ENCODE measurements at regions not wholly inside any gene's neighbourhood (a gene's known extent, or its start where the extent isn't known, plus 50 kb on each side); places are given as distances from the start of the nearest gene placed in this dataset.

- DNase-seq = no peak
Observed at GRCh38 chr3:117746066-117746465, 1036.5 kb downstream of the TUSC7 start.

DNA sequence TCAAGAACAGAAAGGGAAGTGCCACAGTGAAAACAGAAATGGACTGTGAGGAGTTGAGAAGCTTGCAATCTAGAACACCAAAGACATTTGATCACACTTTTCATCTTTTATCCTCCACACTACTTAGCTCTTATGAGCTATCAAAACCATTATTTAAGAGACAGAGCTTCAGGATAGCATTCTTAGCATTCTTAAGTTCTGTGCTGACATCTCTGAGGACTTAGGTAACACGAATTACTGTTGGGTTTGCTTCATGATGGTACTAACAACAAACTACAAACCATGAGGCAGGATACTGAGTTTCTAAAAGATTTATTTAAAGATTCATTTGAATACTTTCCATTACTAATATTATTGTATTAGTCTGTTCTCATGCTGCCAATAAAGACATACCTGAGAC lies 1038.6 kb downstream of the TUSC7 start:
- no peak for DNase-seq

DNA sequence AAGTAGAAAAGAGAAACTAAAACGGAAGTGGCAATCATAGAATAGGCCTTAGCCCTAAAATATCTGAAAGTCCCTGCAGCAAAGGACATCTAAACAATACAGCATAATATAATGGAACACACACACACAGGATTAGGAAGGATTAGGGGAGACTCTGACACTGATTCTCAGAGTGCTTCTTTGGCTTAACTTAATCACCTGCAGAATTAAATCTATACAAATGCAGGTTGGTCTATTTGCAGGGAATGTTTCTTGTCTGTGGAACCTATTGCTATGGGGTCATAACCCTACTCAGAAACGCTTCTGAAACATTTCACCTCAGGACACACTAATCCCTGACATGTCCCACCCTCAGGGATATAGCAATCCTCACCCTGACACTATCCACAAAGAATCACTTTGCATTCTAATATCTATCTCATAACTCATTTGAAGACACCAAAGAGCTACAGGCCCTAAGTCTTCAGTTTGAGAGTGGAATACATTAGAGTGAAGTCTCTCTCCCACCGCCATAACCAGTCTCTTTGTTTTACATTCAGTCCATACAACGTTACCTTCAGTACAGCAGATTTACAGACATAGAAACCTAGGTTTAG lies 1041.2 kb downstream of the TUSC7 start:
- DNase-seq = no peak

DNA sequence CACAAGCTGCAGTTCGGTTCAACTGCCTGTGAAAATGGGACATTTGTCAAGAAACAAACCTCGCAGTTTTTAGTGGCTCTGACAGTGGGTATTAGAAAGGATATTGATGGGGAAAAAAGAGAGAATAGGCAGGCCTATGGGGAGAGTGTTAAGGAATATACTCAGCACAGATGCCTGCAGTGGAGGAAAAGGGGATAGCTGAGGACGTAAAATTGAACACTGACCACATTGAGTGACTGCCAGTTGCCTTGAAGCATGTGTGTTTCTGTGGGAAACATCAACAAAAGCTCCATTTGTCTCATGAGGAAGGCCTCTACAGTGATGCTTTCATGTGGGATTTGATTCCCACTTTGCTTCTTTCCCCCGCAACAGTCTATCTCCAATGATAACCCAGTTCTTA lies 1042.1 kb downstream of the TUSC7 start:
- no peak for DNase-seq

DNA sequence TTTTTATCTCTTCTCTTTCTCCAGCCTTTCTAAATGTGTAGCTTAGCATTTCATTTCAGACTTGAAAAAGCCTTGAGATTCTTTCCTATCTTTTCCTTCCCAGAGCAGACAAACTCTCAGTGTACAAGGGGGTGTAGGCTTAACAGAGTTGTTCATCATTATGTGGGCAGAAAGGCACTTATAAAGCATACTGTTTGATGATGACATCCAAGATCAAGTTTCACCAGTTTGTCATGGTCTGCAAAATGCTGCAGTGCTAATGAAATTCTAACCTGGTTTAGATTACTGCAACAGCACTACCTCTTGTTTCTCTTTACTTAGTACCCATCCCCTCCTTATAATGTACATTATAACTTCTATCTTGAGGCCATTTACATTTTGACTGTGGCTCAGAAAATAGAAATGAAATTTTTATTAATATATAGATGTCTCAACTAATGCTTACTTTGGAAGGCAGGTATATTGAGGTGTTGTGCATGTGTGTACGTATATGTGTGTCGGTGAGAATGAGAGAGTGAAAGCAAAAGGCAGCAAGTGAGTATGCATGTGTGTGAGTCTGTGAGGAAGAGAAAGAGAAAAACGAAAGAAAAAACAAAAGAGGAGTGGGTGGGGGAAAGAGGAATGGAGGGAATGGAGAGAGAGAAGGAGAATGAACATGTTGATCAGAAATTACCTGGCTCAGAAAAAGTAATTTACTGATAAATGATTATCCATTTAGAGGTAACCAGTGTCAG lies 1043.6 kb downstream of the TUSC7 start:
- DNase-seq = no peak

DNA sequence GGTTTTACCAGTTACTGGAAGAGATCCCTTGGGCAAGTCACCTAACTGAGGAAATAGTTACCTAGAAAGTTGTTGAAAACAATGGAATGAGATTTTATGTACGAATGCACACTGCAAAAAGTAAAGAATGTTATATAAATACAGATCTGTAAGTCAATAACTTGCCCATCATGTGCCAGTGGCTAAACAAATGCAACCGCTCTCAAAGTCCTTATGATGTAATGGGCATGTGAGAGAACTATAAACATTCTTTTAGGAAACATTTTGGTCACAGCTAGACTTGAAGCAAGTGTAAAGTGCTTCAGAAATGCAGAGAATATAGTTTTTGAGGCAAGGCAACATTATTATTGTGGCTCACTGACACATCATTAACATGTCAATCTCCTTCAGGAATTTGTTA lies 1044.5 kb downstream of the TUSC7 start:
- no peak for DNase-seq

GRCh38 chr3:117754841-117755240 lies 1045.3 kb downstream of the TUSC7 start:
- no peak for DNase-seq

DNA sequence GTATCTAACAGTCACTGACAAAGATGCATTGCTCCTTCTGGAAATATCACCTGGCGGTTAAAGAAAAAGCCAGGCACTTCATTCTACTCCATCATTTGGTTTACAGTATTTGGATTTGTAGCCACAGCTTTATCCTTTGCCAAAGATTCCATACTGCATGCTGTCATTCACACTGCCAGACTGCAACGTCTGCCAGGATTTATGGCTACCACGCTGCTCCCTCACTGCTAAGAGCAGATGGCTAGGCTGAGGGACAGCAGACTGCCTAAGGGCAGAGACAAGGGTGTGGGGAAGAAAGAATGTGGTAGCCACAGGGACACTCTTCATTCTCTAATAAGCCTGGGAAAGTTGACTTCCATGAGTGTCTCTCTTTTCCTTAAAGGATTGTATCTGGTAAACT lies 1047.0 kb downstream of the TUSC7 start:
- no peak for DNase-seq

GRCh38 chr3:117761703-117762620 lies 1052.4 kb downstream of the TUSC7 start:
- no peak for DNase-seq

- no peak for DNase-seq
Observed at GRCh38 chr3:117762621-117763037, 1053.0 kb downstream of the TUSC7 start.

DNA sequence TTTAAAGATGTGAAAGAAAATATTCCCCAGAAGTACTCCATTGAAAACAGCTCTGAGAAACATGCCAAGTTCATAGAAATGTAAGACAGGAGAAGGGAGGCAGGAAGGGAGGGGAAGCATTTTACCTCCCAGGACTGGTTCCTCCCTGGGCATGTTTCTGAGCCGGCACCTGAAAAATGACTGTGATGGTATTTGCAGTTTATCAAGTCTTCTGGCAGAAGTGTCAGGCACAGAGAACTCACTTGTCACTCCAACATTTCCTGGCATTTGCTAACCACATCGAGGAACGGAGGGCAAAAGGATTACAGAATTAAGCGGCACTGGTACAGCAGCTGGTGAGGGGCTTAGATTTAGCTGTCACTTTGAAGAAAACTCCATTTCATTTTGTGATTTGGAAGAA lies 1054.0 kb downstream of the TUSC7 start:
- DNase-seq = no peak

- no peak for DNase-seq
Observed at GRCh38 chr3:117768581-117768980, 1059.0 kb downstream of the TUSC7 start.

DNA sequence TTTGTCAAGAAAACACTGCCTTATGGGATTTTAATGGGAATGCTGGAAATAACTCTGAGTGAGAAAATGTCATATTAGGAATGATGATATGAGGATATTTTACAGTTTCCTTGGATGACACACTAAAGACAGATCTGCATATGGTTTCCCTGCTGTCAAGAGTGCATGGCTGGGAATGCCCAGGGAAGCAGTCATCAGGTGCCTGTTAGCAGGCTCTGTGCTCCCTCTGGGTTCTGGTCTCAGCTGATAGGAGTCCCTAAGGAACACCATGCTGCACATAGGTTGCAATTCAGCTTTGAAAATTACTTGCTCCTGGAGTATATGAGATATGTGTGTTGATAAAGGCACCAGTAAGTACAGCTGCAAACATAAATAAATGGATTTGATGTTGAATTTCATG lies 1064.6 kb downstream of the TUSC7 start:
- DNase-seq = no peak

- no peak for DNase-seq
Observed at GRCh38 chr3:117786349-117786748, 1076.8 kb downstream of the TUSC7 start.

DNA sequence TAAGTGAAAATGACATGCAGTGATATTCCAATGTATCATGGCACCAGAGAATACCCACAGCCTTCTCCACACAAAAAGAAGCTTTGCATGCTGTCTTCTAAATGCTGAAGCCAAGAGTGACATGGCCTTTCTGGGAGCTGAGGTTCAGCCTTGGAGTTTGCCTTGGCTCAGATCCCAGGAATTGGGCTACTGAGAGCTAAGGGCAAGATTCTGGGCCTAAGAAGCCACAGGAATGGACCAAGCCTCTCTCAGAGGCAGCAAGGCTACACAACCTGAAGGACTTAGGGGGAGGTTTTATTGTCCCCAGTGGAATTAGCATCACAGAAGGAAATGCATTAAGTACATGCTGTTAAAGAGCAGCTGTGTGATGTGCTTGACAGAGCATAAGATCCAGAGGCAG lies 1078.5 kb downstream of the TUSC7 start:
- DNase-seq = no peak

GRCh38 chr3:117788506-117788905 lies 1078.9 kb downstream of the TUSC7 start:
- no peak for DNase-seq

DNA sequence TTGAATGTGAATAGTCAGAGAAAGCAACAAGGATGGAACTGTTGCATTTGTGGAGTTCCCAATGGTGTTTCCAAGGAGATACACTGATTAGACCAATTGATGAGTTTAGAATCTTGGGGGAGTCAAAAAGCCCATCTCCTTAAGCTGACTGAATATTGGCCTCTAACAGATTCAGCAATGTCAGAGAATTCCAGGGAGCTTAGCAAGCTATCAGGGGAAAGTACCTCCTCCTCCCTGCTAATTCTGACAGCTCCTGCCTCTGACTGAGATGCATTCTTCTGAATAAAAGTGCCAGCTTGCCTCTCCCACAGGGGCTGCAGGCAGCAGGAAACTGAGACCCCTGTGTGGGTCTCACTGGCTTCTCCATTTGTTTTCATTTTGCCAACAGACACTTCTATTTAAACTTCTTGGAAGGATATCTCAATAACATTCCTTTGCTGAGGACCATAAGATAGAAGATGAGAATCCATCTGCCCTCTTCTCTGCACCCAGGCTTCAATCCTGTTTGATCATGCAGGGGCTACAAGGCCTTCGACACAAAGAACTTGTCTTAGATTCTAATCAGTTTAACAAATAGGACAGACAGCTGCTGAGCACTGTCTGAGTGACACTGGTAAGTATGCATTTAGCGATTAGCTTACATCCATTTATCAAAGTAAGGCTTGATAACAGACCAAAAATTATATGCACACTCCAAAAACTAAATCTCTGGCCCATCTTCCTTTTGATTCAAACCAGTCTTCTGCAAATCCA lies 1080.8 kb downstream of the TUSC7 start:
- DNase-seq = no peak

GRCh38 chr3:117793622-117794265 lies 1084.2 kb downstream of the TUSC7 start:
- no peak for DNase-seq

- no peak for DNase-seq
Observed at GRCh38 chr3:117798221-117798620, 1088.6 kb downstream of the TUSC7 start.

- DNase-seq = no peak
Observed at GRCh38 chr3:117798687-117799386, 1089.3 kb downstream of the TUSC7 start.

GRCh38 chr3:117799387-117799735 lies 1089.8 kb downstream of the TUSC7 start:
- no peak for DNase-seq

- DNase-seq = no peak
Observed at GRCh38 chr3:117801912-117802239, 1092.3 kb downstream of the TUSC7 start.
